ENCODE measurements at regions not wholly inside any gene's neighbourhood (a gene's known extent, or its start where the extent isn't known, plus 50 kb on each side); places are given as distances from the start of the nearest gene placed in this dataset.

GRCh38 chr21:17397703-17398102, 115.1 kb upstream of the CXADR start:
- TF ChIP-seq CTCF (IDR thresholded peaks at IDR 0.05 in 4 of 5, conservative IDR thresholded peaks at IDR 0.05 in 1 of 5) (no peak), POLR2A (IDR thresholded peaks at IDR 0.05) (no peak)

Measured in gastrocnemius medialis (tissue), 4 donors.